ENCODE measurements at regions not wholly inside any gene's neighbourhood (a gene's known extent, or its start where the extent isn't known, plus 50 kb on each side); places are given as distances from the start of the nearest gene placed in this dataset.

DNA sequence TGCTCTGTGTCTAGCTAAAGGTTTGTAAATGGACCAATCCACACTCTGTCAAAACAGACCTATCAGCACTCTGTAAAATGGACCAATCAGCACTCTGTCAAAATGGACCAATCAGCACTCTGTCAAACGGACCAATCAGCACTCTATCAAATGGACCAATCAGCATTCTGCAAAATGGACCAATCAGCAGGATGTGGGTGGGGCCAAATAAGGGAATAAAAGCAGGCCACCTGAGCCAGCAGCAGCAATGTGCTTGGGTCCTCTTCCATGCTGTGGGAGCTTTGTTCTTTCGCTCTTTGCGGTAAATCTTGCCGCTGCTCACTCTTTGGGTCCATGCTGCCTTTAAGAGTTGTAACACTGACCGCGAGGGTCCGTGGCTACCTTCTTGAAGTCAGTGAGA lies 740.5 kb upstream of the POM121L12 start:
- TF ChIP-seq, protein P1, sequence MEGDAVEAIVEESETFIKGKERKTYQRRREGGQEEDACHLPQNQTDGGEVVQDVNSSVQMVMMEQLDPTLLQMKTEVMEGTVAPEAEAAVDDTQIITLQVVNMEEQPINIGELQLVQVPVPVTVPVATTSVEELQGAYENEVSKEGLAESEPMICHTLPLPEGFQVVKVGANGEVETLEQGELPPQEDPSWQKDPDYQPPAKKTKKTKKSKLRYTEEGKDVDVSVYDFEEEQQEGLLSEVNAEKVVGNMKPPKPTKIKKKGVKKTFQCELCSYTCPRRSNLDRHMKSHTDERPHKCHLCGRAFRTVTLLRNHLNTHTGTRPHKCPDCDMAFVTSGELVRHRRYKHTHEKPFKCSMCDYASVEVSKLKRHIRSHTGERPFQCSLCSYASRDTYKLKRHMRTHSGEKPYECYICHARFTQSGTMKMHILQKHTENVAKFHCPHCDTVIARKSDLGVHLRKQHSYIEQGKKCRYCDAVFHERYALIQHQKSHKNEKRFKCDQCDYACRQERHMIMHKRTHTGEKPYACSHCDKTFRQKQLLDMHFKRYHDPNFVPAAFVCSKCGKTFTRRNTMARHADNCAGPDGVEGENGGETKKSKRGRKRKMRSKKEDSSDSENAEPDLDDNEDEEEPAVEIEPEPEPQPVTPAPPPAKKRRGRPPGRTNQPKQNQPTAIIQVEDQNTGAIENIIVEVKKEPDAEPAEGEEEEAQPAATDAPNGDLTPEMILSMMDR (IDR thresholded peaks at IDR 0.05; ENCODE audit: insufficient read depth, low read length, poor library complexity, severe bottlenecking) = no peak
- TF ChIP-seq EZH2phosphoT487 (conservative IDR thresholded peaks at IDR 0.05; ENCODE audit: low read length) = no peak
